HepG2 (cell line): ENCODE measurements at regions not wholly inside any gene's neighbourhood (a gene's known extent, or its start where the extent isn't known, plus 50 kb on each side); places are given as distances from the start of the nearest gene placed in this dataset.

Experiments used
- BORCS8-MEF2B ChIP-seq: sonication (generic); formaldehyde crosslinking; IDR thresholded peaks from 2 replicates; pipeline ENCODE4 v1.8.0; 2022; ENCODE audit warnings: mild to moderate bottlenecking, missing genetic modification reagents
- BRD4 ChIP-seq: sonication (generic); formaldehyde crosslinking; IDR thresholded peaks from 2 replicates; pipeline ENCODE4 v1.4.0; 2020; ENCODE audit warnings: missing genetic modification reagents
- CEBPG ChIP-seq: IDR thresholded peaks from 2 replicates; pipeline ENCODE4 v1.6.1; 2016
- DR1 ChIP-seq: sonication (generic); formaldehyde crosslinking; IDR thresholded peaks from 2 replicates; pipeline ENCODE4 v1.8.0; 2021; ENCODE audit warnings: mild to moderate bottlenecking, missing genetic modification reagents, inconsistent platforms
- ELF4 ChIP-seq: sonication (generic); formaldehyde crosslinking; IDR thresholded peaks from 2 replicates; pipeline ENCODE4 v1.5.0; 2020; ENCODE audit warnings: missing genetic modification reagents, mild to moderate bottlenecking, moderate library complexity, borderline replicate concordance
- FOXA3 ChIP-seq: IDR thresholded peaks from 2 replicates; pipeline ENCODE4 v1.6.1; 2016; ENCODE audit warnings: missing genetic modification reagents, missing compliant biosample characterization
- FOXP1 ChIP-seq, 2 experiments: fragments of 450-650 bp in 1 of 2; IDR thresholded peaks; 2 replicates each; pipeline ENCODE4 v1.6.1; 2017 to 2018; ENCODE audit warnings: antibody characterized with exemption in 1 of 2
- GATAD2A ChIP-seq: IDR thresholded peaks from 2 replicates; pipeline ENCODE4 v1.6.1; 2016
- HES4 ChIP-seq: sonication (generic); formaldehyde crosslinking; IDR thresholded peaks from 2 replicates; pipeline ENCODE4 v1.9.0; 2021; ENCODE audit warnings: mild to moderate bottlenecking, missing genetic modification reagents, borderline replicate concordance
- KDM4B ChIP-seq: sonication (generic); formaldehyde crosslinking; IDR thresholded peaks from 2 replicates; pipeline ENCODE4 v1.4.0; 2020; ENCODE audit warnings: missing genetic modification reagents
- MYNN ChIP-seq: sonication (generic); formaldehyde crosslinking; IDR thresholded peaks from 2 replicates; pipeline ENCODE4 v1.4.0; 2020; ENCODE audit warnings: mild to moderate bottlenecking, low read depth, missing genetic modification reagents
- NFE2L2 ChIP-seq: fragments of 150-350 bp; IDR thresholded peaks from 2 replicates; pipeline ENCODE4 v1.6.1; 2014; ENCODE audit warnings: low read length
- NR1H2 ChIP-seq: sonication (generic); formaldehyde crosslinking; IDR thresholded peaks from 2 replicates; pipeline ENCODE4 v1.8.1; 2022; ENCODE audit warnings: low read depth, missing genetic modification reagents, borderline replicate concordance
- PCBP1 ChIP-seq: fragments of 200-400 bp; formaldehyde crosslinking; IDR thresholded peaks from 2 replicates; pipeline ENCODE4 v1.6.1; 2017; ENCODE audit warnings: mild to moderate bottlenecking, low read depth, low read length, borderline replicate concordance
- PHF5A ChIP-seq: IDR thresholded peaks from one replicate; pipeline ENCODE4 v1.6.1; 2018; ENCODE audit warnings: low read depth, missing genetic modification reagents; ENCODE audit not compliant: unreplicated experiment
- PRPF4 ChIP-seq: fragments of 200-400 bp; formaldehyde crosslinking; IDR thresholded peaks from 2 replicates; pipeline ENCODE4 v1.6.1; 2016; ENCODE audit warnings: low read length, low read depth; ENCODE audit not compliant: poor library complexity, severe bottlenecking
- SAP130 ChIP-seq: IDR thresholded peaks from 2 replicates; pipeline ENCODE4 v1.6.1; 2016; ENCODE audit warnings: low read depth
- SRF ChIP-seq: IDR thresholded peaks from 2 replicates; pipeline ENCODE4 v1.6.1; 2011; ENCODE audit warnings: mild to moderate bottlenecking, low read depth, low read length, moderate library complexity
- TBX2 ChIP-seq: sonication (generic); formaldehyde crosslinking; IDR thresholded peaks from 2 replicates; pipeline ENCODE4 v1.5.0; 2020; ENCODE audit warnings: missing genetic modification reagents, mild to moderate bottlenecking, borderline replicate concordance
- ZFYVE20 ChIP-seq: sonication (generic); formaldehyde crosslinking; IDR thresholded peaks from 2 replicates; pipeline ENCODE4 v1.8.0; 2023; ENCODE audit warnings: low read depth, mild to moderate bottlenecking, moderate library complexity, missing genetic modification reagents, borderline replicate concordance
- ZNF367 ChIP-seq: sonication (generic); formaldehyde crosslinking; IDR thresholded peaks from 2 replicates; pipeline ENCODE4 v1.4.0; 2020; ENCODE audit warnings: missing genetic modification reagents, borderline replicate concordance
- ZNF564 ChIP-seq: sonication (generic); formaldehyde crosslinking; IDR thresholded peaks from 2 replicates; pipeline ENCODE4 v1.8.1; 2023; ENCODE audit warnings: mild to moderate bottlenecking, missing genetic modification reagents
- ZNF713 ChIP-seq: sonication (generic); formaldehyde crosslinking; IDR thresholded peaks from 2 replicates; pipeline ENCODE4 v1.4.0; 2020; ENCODE audit warnings: mild to moderate bottlenecking, missing genetic modification reagents
- TF ChIP-seq, protein P1 (sequence below): sonication (generic); formaldehyde crosslinking; IDR thresholded peaks from 2 replicates; pipeline ENCODE4 v1.5.0; 2020; ENCODE audit warnings: missing genetic modification reagents
- TF ChIP-seq, protein P2 (sequence below): IDR thresholded peaks from 2 replicates; pipeline ENCODE4 v1.6.1; 2018; ENCODE audit warnings: missing genetic modification reagents
- TF ChIP-seq, protein P3 (sequence below): sonication (generic); formaldehyde crosslinking; IDR thresholded peaks from 2 replicates; pipeline ENCODE4 v1.4.0; 2020; ENCODE audit warnings: missing genetic modification reagents

DNA sequence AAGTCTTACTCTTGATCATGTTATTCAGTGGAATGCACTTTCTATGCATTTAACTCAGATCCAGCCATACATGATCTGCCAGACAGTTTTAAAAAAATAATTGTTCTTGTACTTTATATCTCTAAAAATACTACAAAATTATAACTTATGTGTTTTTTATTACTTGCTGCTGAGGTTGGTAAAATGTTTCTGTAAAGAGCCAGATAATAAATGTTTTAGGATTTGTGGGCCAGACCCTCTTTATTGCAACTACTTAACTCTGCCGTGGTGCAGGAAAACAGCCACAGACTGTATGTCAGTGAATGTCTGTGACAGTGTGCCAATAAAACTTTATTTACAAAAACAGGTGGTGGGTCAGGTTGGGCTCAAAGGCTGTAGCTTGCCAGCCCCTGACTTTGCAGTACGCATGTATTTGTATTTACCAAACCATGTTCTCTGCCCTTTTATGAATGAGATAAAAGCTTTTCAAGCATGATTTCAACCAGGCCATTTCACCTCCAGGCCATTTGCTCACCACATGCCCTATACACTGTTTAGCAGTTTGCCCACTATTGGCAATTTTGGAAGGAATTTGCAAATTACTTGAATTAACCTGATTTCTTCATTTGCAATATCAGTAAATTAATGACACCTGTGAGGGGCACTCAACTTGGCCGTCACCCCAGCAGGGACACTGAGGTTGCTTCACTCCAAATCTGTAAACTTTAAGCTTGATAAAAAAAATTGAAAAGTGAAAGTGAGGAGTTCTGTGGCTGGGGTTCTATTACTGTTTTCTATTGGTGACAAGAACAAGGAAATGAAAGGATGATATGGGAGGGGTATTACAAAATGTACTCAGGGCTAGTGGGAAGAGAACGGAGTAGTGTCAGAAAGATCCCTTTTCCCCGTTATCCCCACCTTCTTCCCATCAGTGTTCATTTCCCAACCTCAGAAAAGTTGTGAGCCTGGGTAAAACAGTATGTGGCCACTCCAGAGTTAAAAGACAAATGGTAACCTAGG is 133.4 kb downstream of the CEBPB start (continued):
- TF ChIP-seq, protein P1, sequence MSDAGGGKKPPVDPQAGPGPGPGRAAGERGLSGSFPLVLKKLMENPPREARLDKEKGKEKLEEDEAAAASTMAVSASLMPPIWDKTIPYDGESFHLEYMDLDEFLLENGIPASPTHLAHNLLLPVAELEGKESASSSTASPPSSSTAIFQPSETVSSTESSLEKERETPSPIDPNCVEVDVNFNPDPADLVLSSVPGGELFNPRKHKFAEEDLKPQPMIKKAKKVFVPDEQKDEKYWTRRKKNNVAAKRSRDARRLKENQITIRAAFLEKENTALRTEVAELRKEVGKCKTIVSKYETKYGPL (CRISPR knock-in tag) = no peak
- no peak for TF ChIP-seq PRPF4
- peak; percentile 44 for TF ChIP-seq SAP130
- no peak for TF ChIP-seq KDM4B (CRISPR knock-in tag)
- TF ChIP-seq TBX2 (CRISPR knock-in tag) = no peak
- TF ChIP-seq SRF = no peak
- TF ChIP-seq, protein P2, sequence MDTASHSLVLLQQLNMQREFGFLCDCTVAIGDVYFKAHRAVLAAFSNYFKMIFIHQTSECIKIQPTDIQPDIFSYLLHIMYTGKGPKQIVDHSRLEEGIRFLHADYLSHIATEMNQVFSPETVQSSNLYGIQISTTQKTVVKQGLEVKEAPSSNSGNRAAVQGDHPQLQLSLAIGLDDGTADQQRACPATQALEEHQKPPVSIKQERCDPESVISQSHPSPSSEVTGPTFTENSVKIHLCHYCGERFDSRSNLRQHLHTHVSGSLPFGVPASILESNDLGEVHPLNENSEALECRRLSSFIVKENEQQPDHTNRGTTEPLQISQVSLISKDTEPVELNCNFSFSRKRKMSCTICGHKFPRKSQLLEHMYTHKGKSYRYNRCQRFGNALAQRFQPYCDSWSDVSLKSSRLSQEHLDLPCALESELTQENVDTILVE (CRISPR knock-in tag) = no peak
- peak; percentile 81; the same call in 1 of the 2 replicates for TF ChIP-seq ZNF564 (CRISPR knock-in tag)
- no peak for TF ChIP-seq HES4 (CRISPR knock-in tag)
- TF ChIP-seq ZFYVE20 = no peak
- no peak for TF ChIP-seq DR1
- TF ChIP-seq ELF4 (CRISPR knock-in tag) = no peak
- no peak for TF ChIP-seq PCBP1
- no peak for TF ChIP-seq FOXP1 (IDR thresholded peaks at IDR 0.05)
- peak; percentile 51 for TF ChIP-seq FOXP1 (CRISPR knock-in tag; IDR thresholded peaks at IDR 0.05)
- no peak for TF ChIP-seq BORCS8-MEF2B (CRISPR knock-in tag)
- 0 out of 2 replicates have a peak, but pooled peaks have one; percentile 35 for TF ChIP-seq GATAD2A (CRISPR knock-in tag)
- TF ChIP-seq, protein P3, sequence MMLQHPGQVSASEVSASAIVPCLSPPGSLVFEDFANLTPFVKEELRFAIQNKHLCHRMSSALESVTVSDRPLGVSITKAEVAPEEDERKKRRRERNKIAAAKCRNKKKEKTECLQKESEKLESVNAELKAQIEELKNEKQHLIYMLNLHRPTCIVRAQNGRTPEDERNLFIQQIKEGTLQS (CRISPR knock-in tag) = no peak
- TF ChIP-seq CEBPG = 0 out of 2 replicates have a peak, but pooled peaks have one; percentile 2
- TF ChIP-seq ZNF367 (CRISPR knock-in tag) = no peak
- TF ChIP-seq NR1H2 (CRISPR knock-in tag) = no peak
- TF ChIP-seq BRD4 (CRISPR knock-in tag) = no peak
- peak; percentile 40 for TF ChIP-seq FOXA3 (CRISPR knock-in tag)
- no peak for TF ChIP-seq MYNN (CRISPR knock-in tag)
- TF ChIP-seq PHF5A (CRISPR knock-in tag) = no peak
- TF ChIP-seq NFE2L2 = no peak
- no peak for TF ChIP-seq ZNF713
